ENCODE measurements at regions not wholly inside any gene's neighbourhood (a gene's known extent, or its start where the extent isn't known, plus 50 kb on each side); places are given as distances from the start of the nearest gene placed in this dataset.
"Not testable (repeated sequence)": the region's sequence is repeated elsewhere in the genome, so short reads cannot be mapped to it uniquely, and the experiment has no call there.

DNA sequence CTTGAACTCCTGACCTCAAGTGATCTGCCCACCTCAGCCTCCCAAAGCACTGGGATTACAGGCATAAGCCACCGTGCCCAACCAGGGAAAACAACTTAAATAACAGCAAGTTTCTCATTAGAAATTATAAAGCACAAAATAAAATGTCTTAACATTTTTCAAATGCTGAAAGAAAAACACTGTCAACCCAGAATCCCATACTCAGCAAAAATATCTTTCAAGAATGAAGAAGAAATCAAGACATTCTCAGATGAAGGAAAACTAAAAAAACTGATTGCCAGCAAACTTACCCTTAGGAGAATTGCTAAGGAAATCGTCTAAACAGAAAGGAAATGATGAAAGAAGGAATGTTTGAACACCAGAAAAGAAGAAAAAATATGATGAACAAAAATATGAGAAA is 191.1 kb upstream of the NR5A2 start:
- DNase-seq = no peak

DNA sequence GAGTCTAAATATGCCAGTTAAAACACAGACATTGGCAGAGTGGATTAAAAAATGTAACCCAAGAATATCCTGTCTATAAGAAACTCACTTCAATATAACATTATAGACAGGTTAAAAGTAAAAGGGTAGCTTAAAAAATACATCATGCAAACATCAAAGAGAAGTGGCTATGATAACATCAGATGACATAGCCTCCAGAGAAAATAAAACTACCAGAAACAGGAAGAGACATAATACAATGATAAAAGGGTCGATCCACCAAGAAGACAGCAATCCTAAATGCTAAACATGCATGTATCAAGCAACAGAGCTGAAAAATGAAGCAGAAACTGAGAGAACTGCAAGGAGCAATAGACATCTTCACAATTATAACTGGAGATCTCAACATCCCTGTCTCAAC is 190.2 kb upstream of the NR5A2 start:
- no peak for DNase-seq

DNA sequence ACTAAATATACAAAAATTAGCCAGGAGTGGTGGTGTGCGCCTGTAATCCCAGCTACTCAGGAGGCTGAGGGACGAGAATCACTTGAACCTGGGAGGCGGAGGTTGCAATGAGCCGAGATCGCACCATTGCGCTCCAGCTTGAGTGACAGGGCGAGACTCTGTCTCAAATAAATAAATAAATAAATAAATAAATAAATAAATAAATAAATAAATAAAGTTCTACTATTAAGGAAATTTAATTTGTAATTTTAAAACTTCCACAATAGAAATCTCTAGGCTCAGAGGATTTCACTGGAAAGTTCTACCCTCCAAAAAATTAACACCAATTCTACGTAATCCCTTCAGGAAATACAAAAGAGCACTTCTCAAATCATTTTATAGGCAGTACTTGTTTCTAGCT is 187.9 kb upstream of the NR5A2 start:
- DNase-seq = not testable (repeated sequence)

DNA sequence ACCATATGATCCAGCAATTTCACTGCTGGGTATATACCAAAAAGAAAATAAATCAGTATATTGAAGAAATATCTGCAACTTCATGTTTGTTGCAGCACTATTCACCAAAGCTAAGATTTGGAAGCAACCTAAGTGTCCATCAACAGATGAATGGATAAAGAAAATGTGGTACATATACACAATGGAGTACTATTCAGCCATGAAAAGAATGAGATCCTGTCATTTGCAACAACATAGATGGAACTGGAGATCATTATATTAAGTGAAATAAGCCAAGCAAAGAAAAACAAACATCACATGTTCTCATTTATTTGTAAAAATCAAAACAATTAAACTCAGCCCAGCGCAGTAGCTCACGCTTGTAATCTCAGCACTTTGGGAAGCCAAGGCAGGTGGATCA is 184.4 kb upstream of the NR5A2 start:
- not testable (repeated sequence) for DNase-seq

DNA sequence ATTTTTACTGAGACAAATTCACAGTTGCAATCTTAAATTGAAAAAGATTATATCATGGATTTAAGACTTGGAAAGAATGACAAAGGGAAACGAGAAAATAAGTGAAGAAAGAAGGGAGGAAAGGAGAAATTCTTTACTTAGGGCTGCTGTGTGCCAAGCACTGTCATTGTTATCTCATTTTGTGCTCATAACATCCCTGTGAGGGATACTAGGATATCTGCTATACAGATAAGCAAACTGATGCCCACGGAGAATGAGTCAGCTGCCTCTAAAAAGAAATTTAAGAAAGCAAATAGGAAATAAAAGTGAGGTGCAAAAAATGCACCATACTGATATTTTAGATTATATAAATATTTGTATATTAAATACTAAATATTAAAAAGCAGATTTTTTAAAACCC is 183.6 kb upstream of the NR5A2 start:
- DNase-seq = no peak

DNA sequence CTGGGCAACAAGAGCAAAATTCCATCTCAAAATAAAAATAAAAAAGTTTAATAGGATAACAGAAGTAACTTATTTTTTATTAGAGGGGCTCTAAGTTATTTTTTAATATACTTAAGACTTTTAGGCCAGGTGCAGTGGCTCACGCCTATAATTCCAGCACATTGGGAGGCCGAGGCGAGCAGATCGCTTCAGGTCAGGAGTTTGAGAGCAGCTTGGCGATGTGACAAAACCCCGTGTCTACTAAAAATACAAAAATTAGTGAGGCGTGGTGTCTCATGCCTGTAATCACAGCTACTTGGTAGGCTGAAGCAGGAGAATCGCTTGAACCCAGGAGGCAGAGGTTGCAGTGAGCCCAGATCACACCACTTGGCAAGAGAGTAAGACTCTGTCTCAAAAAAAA is 180.5 kb upstream of the NR5A2 start:
- DNase-seq = no peak

DNA sequence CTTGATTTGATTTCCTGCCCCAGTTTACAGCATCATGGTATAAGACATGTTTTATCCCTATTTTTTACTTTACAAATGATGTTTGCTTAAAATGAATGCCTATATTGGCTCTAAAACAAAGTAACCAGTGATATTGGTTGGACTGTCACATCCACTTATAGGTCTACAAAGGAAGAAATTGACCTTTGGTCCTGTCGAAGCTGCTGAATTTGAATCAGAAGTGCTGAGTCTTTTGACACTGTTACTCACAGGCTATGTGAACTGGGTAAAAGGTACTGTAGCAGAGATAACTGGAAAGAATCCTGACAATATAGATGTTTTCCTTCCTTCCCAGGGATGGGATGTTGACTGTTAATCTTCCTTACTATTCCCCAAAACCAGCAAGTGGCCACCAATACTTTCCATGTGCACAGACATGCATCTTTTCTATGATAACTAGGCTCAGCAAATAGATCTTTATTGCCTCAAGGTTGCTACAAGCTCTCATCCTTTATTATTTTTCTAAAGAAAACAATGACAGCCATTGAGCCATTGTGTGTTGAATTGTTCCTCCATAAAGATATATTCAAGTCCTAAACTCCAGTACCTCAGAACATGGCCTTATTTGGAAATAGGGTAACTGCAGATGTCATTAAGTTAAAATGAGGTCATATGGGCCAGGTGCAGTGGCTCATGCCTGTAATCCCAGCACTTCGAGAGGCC is 175.9 kb upstream of the NR5A2 start:
- no peak for DNase-seq

DNA sequence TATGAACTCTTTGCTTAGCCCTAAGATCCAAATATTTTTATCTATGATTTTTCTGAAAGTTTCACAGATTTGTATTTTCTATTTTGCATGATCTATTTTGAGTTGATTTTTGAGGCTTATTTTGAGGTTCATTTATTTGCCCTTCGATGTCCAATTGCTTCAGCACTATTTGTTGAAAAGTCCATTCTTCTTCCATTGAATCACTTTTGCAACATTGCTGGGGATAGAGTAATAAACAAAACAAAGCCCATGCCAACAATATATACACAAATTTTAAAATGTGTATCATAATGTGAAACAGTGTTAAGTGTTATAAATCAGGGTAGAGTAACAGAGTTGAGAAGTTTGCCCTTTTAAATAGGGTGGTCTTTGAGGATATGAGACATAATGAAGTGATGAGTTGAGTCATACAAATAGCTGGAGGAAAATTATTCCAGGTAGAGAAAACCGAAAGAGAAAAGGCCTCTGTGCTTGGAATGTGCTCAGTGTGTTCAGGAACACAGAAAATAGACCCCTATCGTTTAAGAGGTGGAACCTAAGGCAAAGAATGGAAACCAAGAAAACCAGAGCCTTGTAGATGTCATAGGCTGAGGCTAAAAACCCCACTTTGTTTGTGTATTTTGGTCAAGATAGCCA is 172.7 kb upstream of the NR5A2 start:
- DNase-seq = no peak

DNA sequence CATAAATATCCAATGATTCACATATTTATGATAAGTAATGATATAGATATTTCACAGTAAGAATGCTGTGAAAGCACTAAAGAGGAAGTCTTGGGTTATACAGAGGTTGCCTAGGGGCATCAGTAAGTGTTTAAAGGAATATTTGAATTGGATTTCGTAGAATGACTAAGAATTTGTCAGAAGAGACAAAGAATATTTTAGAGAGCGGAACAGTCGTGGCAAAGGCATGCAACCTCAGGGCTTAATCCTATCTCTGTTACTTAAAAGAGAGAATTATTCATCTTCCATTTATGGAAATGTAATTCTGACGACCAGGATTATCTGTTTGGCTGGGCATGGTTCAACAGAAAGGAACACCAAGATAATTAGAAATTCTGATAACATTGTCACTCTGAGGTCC is 171.9 kb upstream of the NR5A2 start:
- no peak for DNase-seq

DNA sequence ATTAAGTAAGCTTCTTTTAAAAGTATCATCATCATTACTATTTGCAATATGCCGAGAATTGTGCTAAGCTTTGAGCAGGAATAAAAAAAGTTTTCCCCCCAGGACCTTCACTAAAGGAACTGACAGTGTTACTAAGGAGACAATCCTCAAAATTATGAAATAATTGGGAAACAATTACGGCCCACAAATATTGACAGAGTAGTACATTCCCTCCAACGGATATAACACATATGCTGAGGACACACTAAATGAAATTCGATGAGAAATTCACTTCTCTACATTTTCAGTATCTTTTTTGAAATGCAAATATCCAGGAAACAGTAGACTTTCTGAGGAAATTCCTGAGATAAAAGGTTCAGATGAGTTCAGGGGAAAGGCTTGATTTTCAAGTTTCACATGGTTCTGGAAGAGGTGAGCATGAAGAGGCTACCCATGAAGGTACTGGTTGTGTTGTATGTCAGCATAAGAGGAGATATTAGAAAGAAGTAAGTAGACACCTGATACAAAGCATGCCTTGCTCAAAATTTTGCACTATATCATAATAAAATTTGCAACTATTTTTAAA is 171.2 kb upstream of the NR5A2 start:
- no peak for DNase-seq

DNA sequence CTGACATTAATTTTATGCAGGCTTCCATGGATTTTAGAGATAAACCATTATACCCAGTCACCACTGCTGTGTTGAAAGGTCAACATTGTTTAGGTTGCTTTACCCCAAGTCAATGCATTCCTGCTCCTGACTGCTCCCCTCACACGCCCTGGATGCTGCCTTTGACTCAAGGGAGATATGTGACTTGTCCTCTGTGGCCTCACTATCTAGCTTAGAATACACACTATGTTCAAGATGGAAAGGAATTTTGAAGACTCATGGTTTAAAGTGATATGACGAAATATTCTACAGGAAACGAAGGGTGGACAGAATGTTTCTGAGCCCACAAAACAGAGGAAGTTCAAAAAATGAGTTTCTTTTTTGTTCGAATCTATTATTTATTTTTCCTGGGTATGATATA is 170.4 kb upstream of the NR5A2 start:
- no peak for DNase-seq

DNA sequence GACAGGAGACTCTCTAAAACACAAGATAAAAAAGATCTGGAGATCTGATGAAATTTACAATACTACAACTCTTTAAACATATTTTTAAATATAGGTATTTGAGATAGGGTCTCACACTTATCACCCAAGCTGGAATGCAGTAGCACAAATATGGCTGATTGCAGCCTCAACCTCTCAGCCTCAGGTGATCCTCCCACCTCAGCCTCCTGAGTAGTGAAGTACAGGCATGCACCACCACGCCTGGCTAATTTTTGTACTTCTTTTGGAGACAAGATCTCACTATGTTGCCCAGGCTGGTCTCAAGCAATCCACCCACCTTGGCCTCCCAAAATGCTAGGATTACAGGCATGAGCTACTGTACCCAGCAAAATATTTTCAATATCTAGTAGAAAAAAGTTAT is 170.0 kb upstream of the NR5A2 start:
- DNase-seq = no peak

DNA sequence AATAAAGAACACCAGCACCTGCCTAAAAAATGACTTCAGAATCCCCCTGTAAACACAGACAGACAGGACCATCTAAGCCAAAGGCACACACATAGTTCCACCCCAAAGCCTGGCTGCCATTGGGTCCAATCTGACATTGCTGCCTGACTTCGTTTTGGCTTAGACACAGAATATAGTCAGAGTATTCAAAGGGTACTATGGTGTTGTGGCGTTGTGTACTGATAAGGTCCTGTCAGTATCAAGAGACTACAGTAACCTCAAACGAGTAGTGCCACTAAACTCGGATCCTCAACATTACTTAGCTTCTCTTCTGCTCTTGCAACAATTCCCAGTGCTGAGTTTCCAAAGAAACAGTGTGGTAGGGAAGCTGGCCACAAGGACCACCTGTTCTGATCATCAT is 169.3 kb upstream of the NR5A2 start:
- DNase-seq = no peak

DNA sequence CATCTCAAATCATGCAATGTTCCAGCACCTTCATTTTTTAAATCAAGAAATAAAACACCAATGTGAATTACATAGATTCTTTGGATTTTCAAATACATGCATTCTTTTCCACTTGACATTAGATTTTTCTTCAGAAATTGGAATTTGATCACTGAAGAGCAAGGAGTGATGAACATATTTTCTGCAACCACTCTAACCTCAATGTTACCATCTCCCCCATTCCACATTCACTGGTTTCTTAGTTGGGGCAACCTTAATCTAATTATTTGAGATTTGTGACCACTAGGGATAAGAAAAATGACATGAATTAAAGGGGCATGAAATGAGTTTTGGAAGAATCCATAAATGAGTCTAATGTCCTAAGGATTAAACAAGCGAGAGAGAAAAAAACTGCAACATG is 168.7 kb upstream of the NR5A2 start:
- no peak for DNase-seq

DNA sequence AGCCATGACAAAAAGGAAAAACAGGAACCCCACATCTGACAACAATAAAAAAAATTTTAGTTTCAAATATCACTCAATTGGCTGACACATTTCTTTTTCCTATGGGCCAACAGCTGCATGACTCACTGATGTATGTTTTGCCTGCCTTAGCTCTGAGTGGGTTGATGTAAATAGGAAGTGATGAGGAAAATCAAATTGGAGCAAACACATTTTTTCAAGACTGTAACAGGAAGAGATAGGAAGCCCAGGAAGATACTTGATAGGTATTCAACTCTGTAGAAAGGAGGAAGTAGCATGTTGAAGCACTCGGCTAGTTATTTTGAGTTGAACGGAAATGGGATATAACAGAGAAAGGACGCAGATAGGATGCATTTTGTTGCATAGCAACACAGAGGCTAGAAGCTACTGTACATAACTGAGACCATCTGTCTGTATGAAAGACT is 168.0 kb upstream of the NR5A2 start:
- DNase-seq = no peak

DNA sequence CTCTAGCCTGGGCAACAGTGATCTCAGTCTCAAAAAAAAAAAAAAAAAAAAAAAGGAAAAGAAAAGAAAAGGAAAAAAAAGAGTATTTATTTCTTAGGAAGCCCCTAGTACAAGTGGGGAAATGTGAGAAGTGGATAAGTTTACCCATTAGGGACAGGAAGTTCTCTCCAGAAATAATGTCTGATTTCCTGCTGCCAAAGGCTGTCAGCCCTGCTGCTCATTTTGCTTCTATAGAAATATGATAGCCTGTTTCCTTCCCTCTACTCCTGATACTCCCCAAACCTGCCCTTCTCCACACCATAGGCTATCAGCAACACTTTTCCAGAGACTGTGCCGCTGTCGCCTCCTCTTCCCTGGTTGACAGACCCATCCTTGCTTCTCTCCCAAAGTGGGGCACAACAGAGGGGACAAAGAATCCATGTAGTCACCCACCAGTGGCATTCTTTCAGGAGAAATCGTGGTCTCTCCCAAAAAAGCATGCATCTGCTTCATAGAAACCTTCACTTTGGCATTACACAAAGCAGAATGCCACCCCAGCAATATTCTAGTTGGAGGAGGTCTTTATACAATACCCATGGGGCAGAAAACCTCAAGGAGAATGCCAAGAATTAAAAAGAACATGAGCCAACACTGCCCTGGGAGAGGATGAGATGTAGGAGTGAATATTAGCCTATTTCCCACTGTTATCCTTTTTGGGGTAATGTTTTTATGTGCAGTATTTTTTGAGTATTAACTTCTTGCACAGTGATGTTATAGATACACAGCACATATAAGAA is 166.3 kb upstream of the NR5A2 start:
- no peak for DNase-seq

DNA sequence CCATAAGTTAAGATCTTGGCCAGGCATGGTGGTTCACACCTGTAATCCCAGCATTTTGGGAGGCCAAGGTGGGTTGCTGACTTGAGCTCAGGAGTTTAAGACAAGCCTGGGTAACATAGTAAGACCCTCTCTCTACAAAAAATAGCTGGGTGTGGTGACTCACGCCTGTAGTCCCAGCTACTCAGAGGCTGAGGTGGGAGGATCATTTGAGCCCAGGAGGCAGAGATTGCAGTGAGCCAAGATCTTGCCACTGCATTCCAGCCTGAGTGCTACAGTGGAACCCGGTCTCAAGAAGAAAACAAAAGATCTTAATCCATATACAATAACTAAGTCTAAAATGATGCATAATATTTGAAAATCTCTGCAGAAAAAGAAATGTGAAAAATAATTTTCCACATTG is 165.5 kb upstream of the NR5A2 start:
- DNase-seq = no peak

DNA sequence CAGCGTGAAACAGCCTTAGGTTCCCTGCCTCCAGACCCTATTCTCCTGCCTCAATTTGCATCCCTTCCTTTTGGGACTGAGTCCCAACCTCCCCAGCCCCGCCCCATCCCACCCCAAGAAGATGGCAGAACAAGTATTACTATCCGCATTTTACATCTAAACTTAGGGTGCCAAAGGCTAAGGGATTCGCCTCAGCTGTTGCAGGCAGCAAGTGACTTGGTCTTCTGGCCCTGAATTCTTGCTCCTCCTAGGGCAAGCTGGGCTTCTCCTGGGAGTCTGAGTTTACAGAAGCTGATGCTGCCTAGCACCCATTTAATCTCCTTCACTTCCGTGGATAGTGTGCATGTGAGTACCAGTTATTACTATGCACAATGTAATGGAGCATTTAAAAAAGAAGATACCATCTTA is 161.3 kb upstream of the NR5A2 start:
- no peak for DNase-seq

DNA sequence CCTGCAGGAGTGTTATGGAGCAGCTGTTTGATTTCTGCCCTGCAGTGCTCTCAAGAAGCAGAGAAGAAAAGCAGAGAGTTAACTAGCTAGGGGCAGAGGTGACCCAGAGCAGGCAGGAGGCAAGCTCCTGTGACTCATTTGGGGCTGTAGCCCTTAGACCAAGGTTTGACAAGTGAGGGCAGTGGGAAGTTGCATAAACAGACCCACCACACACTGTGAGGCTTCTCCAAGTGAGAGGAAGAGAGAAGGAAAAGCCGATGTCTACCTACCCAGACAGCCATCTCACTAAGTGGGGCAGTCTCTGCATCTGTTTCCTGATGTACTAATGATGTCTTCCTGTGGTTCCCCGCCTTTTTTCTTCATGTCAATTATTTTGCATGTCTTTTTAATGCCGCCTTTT is 159.9 kb upstream of the NR5A2 start:
- no peak for DNase-seq

DNA sequence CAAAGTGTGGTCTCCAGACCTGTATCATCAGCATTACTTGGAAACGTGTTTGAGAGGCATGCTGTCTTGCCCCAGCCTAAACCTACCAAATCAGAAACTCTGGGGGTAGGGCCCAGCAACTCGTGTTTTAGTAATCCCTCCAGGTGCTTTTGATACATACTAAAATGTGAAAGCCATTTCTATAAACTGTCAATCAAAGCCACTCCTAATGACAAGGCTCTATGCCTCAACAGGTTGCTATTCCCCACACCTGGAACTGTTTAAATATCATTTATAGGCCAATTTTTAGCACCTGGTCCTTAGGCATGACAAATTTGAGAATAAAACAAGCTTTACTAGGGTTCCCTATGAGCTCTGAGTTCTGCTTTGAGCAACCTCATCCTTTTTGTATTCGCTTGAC is 158.7 kb upstream of the NR5A2 start:
- no peak for DNase-seq

DNA sequence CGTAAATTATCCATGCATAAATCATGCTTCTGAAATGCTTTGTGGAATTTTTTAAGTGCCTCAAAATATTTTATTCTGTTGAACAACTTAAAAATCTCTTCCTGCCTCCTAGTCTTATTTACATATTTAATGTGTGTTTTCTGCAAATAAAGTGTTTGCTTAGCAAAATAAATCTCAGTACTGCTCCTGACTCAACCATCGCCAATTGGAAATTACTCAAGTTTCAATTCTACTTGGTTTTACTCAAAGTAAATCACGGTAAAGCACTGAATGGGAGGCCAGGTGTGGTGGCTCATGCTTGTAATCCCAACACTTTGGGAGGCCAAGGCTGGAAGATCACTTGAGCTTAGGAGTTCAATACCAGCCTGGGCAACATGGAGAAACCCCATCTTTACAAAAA is 152.2 kb upstream of the NR5A2 start:
- DNase-seq = no peak

DNA sequence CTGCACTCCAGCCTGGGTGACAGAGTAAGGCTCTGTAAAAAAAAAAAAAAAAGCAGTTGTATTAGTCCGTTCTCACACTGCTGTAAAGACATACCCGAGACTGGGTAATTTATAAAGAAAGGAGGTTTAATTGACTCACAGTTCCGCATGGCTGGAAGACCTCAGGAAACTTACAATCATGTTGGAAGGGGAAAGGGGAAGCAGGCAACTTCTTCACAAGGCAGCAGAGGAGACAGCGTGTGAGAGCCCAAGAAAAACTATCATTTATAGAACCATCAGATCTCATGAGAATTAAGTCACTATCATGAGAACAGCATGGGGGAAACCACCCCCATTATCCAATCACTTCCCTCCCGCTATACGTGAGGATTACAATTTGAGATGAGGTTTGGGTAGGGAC is 151.7 kb upstream of the NR5A2 start:
- no peak for DNase-seq

DNA sequence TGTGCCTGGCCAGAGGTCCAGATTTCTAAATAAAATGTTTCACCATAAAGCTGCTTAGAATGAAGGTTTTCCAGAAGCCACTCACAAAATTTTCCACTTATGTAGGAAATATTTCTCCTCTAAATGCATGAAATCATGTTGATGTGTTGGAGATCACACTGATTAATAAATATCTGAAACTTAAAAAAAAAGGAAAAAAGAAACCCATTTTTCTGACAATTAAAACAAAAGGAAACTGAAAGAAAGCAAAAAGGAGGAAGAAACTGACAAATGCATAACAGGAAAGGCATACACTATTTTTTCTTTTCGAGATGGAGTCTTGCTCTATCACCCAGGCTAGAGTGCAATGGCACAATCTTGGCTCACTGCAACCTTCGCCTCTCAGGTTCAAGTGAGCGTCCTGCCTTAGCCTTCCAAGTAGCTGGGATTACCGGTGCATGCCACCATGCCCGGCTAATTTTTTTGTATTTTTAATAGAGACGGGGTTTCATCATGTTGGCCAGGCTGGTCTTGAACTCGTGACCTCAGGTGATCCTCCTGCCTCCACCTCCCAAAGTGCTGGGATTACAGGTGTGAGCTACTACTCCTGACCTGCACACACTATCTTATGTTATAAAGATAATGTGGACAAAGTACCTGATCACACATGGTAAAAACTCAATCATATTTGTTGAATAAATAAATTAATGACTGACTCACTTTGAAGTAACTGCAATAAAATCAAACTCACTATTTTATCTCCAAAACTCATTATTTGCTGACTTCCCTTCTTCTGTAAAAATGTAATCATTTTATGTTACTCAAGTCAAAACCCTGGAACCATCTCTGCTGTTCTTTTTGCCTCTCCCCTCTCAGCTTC is 149.8 kb upstream of the NR5A2 start:
- DNase-seq = no peak

All from NCI-H526 treated with DMSO at 0.1 percent for 48 hours (cell line).